Upper lobe of left lung (tissue), 4 donors: ENCODE measurements at regions not wholly inside any gene's neighbourhood (a gene's known extent, or its start where the extent isn't known, plus 50 kb on each side); places are given as distances from the start of the nearest gene placed in this dataset.

Experiments
- EP300 ChIP-seq, 4 donors: sonication (generic); formaldehyde crosslinking; IDR thresholded peaks; one replicate each; pipeline ENCODE4 v1.5.1; 2017; ENCODE audit warnings: antibody characterized with exemption in 4 of 4, control low read depth in 2 of 4
- POLR2A ChIP-seq, 4 donors: fragments of 450-650 bp; IDR thresholded peaks; one replicate each; pipeline ENCODE4 v1.5.1; 2016 to 2017; ENCODE audit warnings: antibody characterized with exemption in 4 of 4, mild to moderate bottlenecking in 2 of 4
- TF ChIP-seq, protein P1 (sequence below), 6 experiments: fragments of 450-650 bp in 4 of 6; fragments of 200-600 bp in 2 of 6; sonication (generic) in 2 of 6; IDR thresholded peaks; one replicate each; pipeline ENCODE4 v1.5.1; 2016 to 2019; ENCODE audit warnings: antibody characterized with exemption in 6 of 6

DNA sequence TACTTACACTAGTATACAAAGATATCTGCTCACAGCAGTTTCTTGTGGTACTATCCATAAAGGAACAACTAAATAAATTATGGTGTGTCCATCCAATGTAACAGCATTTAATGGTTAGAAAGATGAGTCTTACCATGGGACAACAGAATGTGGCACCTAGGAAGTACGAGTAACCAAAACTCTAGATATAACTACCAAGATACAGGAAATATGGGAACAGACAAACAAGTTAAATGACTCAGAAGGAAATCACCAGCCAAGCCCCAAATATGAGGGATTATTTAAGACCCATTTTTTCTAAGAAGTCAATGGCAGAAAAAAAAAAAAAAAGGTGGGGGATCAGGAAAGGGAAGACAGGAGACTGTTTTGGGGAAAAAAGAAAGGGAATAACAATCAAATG lies 294.8 kb downstream of the PRELID2 start:
- TF ChIP-seq, protein P1, sequence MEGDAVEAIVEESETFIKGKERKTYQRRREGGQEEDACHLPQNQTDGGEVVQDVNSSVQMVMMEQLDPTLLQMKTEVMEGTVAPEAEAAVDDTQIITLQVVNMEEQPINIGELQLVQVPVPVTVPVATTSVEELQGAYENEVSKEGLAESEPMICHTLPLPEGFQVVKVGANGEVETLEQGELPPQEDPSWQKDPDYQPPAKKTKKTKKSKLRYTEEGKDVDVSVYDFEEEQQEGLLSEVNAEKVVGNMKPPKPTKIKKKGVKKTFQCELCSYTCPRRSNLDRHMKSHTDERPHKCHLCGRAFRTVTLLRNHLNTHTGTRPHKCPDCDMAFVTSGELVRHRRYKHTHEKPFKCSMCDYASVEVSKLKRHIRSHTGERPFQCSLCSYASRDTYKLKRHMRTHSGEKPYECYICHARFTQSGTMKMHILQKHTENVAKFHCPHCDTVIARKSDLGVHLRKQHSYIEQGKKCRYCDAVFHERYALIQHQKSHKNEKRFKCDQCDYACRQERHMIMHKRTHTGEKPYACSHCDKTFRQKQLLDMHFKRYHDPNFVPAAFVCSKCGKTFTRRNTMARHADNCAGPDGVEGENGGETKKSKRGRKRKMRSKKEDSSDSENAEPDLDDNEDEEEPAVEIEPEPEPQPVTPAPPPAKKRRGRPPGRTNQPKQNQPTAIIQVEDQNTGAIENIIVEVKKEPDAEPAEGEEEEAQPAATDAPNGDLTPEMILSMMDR (IDR thresholded peaks at IDR 0.05) = no peak
- TF ChIP-seq POLR2A (IDR thresholded peaks at IDR 0.05) (no peak), EP300 (IDR thresholded peaks at IDR 0.05) (no peak)
